Gastrocnemius medialis (tissue), 4 donors: ENCODE measurements at regions not wholly inside any gene's neighbourhood (a gene's known extent, or its start where the extent isn't known, plus 50 kb on each side); places are given as distances from the start of the nearest gene placed in this dataset.

Experiments used
- CTCF ChIP-seq, 5 experiments: fragments of 450-650 bp in 3 of 5; fragments of 200-600 bp in 2 of 5; sonication (generic) in 2 of 5; IDR thresholded peaks in 4 of 5; conservative IDR thresholded peaks in 1 of 5; 1 replicate in 4 of 5; 2 replicates in 1 of 5; pipeline ENCODE4 v1.5.1; 2016 to 2019; ENCODE audit warnings: antibody characterized with exemption in 5 of 5, mild to moderate bottlenecking in 3 of 5, moderate library complexity in 3 of 5
- POLR2A ChIP-seq, 2 donors: fragments of 450-650 bp; IDR thresholded peaks; one replicate each; pipeline ENCODE4 v1.6.1; 2017; ENCODE audit warnings: antibody characterized with exemption in 2 of 2, mild to moderate bottlenecking in 2 of 2, moderate library complexity in 2 of 2

- TF ChIP-seq CTCF (IDR thresholded peaks at IDR 0.05 in 4 of 5, conservative IDR thresholded peaks at IDR 0.05 in 1 of 5) (no peak), POLR2A (IDR thresholded peaks at IDR 0.05) (no peak)
Measured at GRCh38 chr4:20638825-20639224, 61.4 kb upstream of the PACRGL start.
